IMR-90 (cell line): ENCODE measurements at regions not wholly inside any gene's neighbourhood (a gene's known extent, or its start where the extent isn't known, plus 50 kb on each side); places are given as distances from the start of the nearest gene placed in this dataset.

ENCODE experiments used
- ATAC-seq: fragments of 200-7000 bp; cut with Tn5 transposase; 2 replicates; pipeline ENCODE4 v1.9.1; 2020; ENCODE audit warnings: low read depth, mild to moderate bottlenecking, moderate library complexity
- BruUV-seq: library from RNA; stranded (reverse); fragments of 400-500 nt; replicated peaks from 2 replicates; lab custom pipeline; 2021; lab: Mats Ljungman, UMichigan
- CTCF ChIA-PET: fragments of 300-600 bp; formaldehyde crosslinking; extraction: SDS; loops from one replicate; lab custom pipeline; 2021; ENCODE audit warnings: antibody characterized with exemption; lab: Yijun Ruan, JAX
- POLR2A ChIA-PET: fragments of 300-600 bp; sonication (Branson Sonifier 250); formaldehyde crosslinking; loops from one replicate; lab custom pipeline; 2022; ENCODE audit warnings: antibody characterized with exemption; ENCODE audit not compliant: unreplicated experiment; lab: Charles Lee
- DNase-seq: peaks from one replicate; pipeline ENCODE4 v3.0.0; 2013
- H2AFZ ChIP-seq: replicated peaks from 2 replicates; pipeline ENCODE3; 2013; ENCODE audit warnings: low read length, mild to moderate bottlenecking; ENCODE audit not compliant: poor library complexity
- H2AK5ac ChIP-seq: 2 replicates; pipeline ENCODE4 v1.6.1; 2013; ENCODE audit warnings: low read depth, low read length, inconsistent platforms
- H2AK9ac ChIP-seq: replicated peaks from 2 replicates; pipeline ENCODE3; 2013; ENCODE audit warnings: mild to moderate bottlenecking, low read depth, low read length, moderate library complexity; ENCODE audit not compliant: poor library complexity
- H2BK120ac ChIP-seq: 2 replicates; pipeline ENCODE4 v1.6.1; 2013; ENCODE audit warnings: low read depth, low read length, inconsistent platforms
- H2BK15ac ChIP-seq: 3 replicates; pipeline ENCODE4 v1.6.1; 2013; ENCODE audit warnings: low read depth, low read length, inconsistent platforms
- H2BK20ac ChIP-seq: 2 replicates; pipeline ENCODE4 v1.6.1; 2013; ENCODE audit warnings: low read depth, mild to moderate bottlenecking, inconsistent platforms, low read length, moderate library complexity
- H2BK5ac ChIP-seq: 2 replicates; pipeline ENCODE4 v1.6.1; 2013; ENCODE audit warnings: mild to moderate bottlenecking, low read depth, low read length, inconsistent platforms; ENCODE audit not compliant: poor library complexity, severe bottlenecking
- H3K14ac ChIP-seq: replicated peaks from 2 replicates; pipeline ENCODE4 v1.6.1; 2013; ENCODE audit warnings: low read depth, low read length, inconsistent platforms
- H3K18ac ChIP-seq: 2 replicates; pipeline ENCODE4 v1.6.1; 2013; ENCODE audit warnings: low read depth, low read length, control low read depth
- H3K23ac ChIP-seq: 2 replicates; pipeline ENCODE4 v1.6.1; 2013; ENCODE audit warnings: low read depth, low read length, inconsistent platforms
- H3K27ac ChIP-seq: 2 replicates; pipeline ENCODE4 v1.5.1; 2013; ENCODE audit warnings: mild to moderate bottlenecking, control low read depth, low read length; ENCODE audit not compliant: insufficient read depth
- H3K27me3 ChIP-seq: 2 replicates; pipeline ENCODE4 v1.6.1; 2013; ENCODE audit warnings: low read length; ENCODE audit not compliant: control insufficient read depth, insufficient read depth
- H3K36me3 ChIP-seq: 2 replicates; pipeline ENCODE4 v1.6.1; 2013; ENCODE audit warnings: low read length, mixed read lengths; ENCODE audit not compliant: control insufficient read depth, insufficient read depth
- H3K4ac ChIP-seq: 2 replicates; pipeline ENCODE4 v1.6.1; 2013; ENCODE audit warnings: low read depth, low read length, inconsistent platforms
- H3K4me1 ChIP-seq: 2 replicates; pipeline ENCODE4 v1.6.1; 2013; ENCODE audit warnings: low read length, mixed read lengths; ENCODE audit not compliant: control insufficient read depth, insufficient read depth
- H3K4me2 ChIP-seq: 2 replicates; pipeline ENCODE4 v1.6.1; 2013; ENCODE audit warnings: low read depth, mild to moderate bottlenecking, control low read depth, low read length, moderate library complexity
- H3K4me3 ChIP-seq: 2 replicates; pipeline ENCODE4 v1.5.1; 2013; ENCODE audit warnings: low read depth, mild to moderate bottlenecking, control low read depth, low read length, moderate library complexity; ENCODE audit not compliant: insufficient read depth
- H3K56ac ChIP-seq: 2 replicates; pipeline ENCODE4 v1.6.1; 2013; ENCODE audit warnings: low read length, inconsistent platforms; ENCODE audit not compliant: insufficient read depth; ENCODE audit errors: extremely low read depth
- H3K79me1 ChIP-seq, 2 experiments: 2 replicates each; pipeline ENCODE4 v1.6.1; 2013; ENCODE audit warnings: low read length in 2 of 2, inconsistent platforms in 1 of 2, low read depth in 1 of 2
- H3K9ac ChIP-seq: 2 replicates; pipeline ENCODE4 v1.6.1; 2013; ENCODE audit warnings: low read depth, low read length, control low read depth
- H3K9me1 ChIP-seq: 2 replicates; pipeline ENCODE4 v1.6.1; 2013; ENCODE audit warnings: low read length, inconsistent platforms; ENCODE audit not compliant: insufficient read depth
- H3K9me3 ChIP-seq: 2 replicates; pipeline ENCODE4 v1.6.1; 2013; ENCODE audit warnings: low read length; ENCODE audit not compliant: control insufficient read depth, insufficient read depth
- H4K20me1 ChIP-seq: 2 replicates; pipeline ENCODE4 v1.6.1; 2013; ENCODE audit warnings: low read length, inconsistent platforms; ENCODE audit not compliant: insufficient read depth
- H4K5ac ChIP-seq: 2 replicates; pipeline ENCODE4 v1.6.1; 2013; ENCODE audit warnings: mild to moderate bottlenecking, low read depth, low read length, control low read depth
- H4K8ac ChIP-seq, 2 experiments: 2 replicates each; pipeline ENCODE4 v1.6.1; 2013; ENCODE audit warnings: low read depth in 2 of 2, low read length in 2 of 2, control low read depth in 1 of 2, inconsistent platforms in 1 of 2
- H4K91ac ChIP-seq: 2 replicates; pipeline ENCODE4 v1.6.1; 2013; ENCODE audit warnings: low read depth, low read length, inconsistent platforms; ENCODE audit not compliant: insufficient read depth
- ELK1 ChIP-seq: fragments of 150-350 bp; IDR thresholded peaks from 2 replicates; pipeline ENCODE4 v1.6.1; 2016; ENCODE audit warnings: low read depth, mild to moderate bottlenecking, low read length, moderate library complexity, borderline replicate concordance
- MAZ ChIP-seq: IDR thresholded peaks from 2 replicates; pipeline ENCODE4 v1.6.1; 2012; ENCODE audit warnings: low read depth, mild to moderate bottlenecking, low read length, improper control_type of control experiment, moderate library complexity, borderline replicate concordance
- SMC3 ChIP-seq: fragments of 150-350 bp; IDR thresholded peaks from 2 replicates; pipeline ENCODE4 v1.6.1; 2016; ENCODE audit warnings: low read depth, mild to moderate bottlenecking, antibody characterized with exemption, low read length, moderate library complexity
- WGBS, 2 experiments: methylation state at CpG; one replicate each; pipeline versions ENCODE4 v1.1.5 to v1.1.7; 2013; ENCODE audit warnings: missing lambda C conversion rate in 2 of 2; ENCODE audit not compliant: insufficient read length in 1 of 2; ENCODE audit errors: extremely low coverage in 2 of 2; 5-methylcytosine and 5-hydroxymethylcytosine counted together
- dilution Hi-C: fragments of 300-500 bp; cut with HindIII; formaldehyde crosslinking; loops from one replicate; pipeline ENCODE4 v1.14.3; 2018; ENCODE audit warnings: low sequenced_read_pairs; ENCODE audit not compliant: unreplicated experiment
- in situ Hi-C: fragments of 300-500 bp; cut with MboI; formaldehyde crosslinking; loops from 3 replicates; pipeline ENCODE4 v1.14.3; 2019; ENCODE audit warnings: low sequenced_read_pairs, inconsistent platforms, mixed read lengths
- intact Hi-C: fragments of 100-400 bp; cut with micrococcal nuclease; formaldehyde crosslinking; loops from 2 replicates; pipeline ENCODE4 v1.10.0; 2022

DNA sequence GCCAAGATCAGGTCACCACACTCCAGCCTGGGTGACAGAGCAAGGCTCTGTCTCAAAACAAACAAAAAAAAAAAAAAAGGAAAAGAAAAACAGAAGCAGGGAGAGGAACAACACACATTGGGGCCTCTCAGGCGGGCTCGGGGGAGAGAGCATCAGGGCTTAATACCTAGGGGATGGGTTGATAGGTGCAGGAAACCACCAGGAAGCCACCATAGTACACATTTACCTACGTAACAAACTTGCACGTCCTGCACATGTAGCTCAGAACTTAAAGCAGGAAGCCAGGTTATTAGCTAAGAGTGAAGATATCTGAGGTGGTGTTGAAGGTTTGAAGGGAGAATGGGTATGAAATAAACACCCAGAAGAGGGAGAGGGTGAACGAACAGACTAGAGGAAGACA is 81.0 kb upstream of the PMAIP1 start:
- no peak overlapping the region for H3K4ac ChIP-seq
- no peak overlapping the region for H4K8ac ChIP-seq
- H3K9me1 ChIP-seq = peaks cover 7% of the 10 kb centered on the region
- no peak overlapping the region for H2AFZ ChIP-seq
- H3K27ac ChIP-seq = no peak overlapping the region
- H2BK20ac ChIP-seq = 0 out of 2 replicates have a peak overlapping the region, but pooled peaks have one; percentile 24
- dilution Hi-C loops = loop anchor here (25.0 kb wide), 1 partner anchor 381 kb away; no protein-coding TSS in a partner anchor
- no peaks in the 10 kb centered on the region for H4K20me1 ChIP-seq
- H4K91ac ChIP-seq = no peak overlapping the region
- no peak overlapping the region for H2AK5ac ChIP-seq
- POLR2A ChIA-PET = no interaction called here
- H2AK9ac ChIP-seq = no peak overlapping the region
- H4K5ac ChIP-seq = no peak overlapping the region
- peaks cover 7% of the 10 kb centered on the region for H3K4me1 ChIP-seq
- H2BK5ac ChIP-seq = no peak overlapping the region
- in situ Hi-C loops = loop anchor here (5.0 kb wide), 1 partner anchor 116 kb away; no protein-coding TSS in a partner anchor
- H3K27me3 ChIP-seq = no peaks in the 10 kb centered on the region
- H3K23ac ChIP-seq = no peak overlapping the region
- intact Hi-C loops = no loop called here
- H3K4me3 ChIP-seq = no peak overlapping the region
- no peak for DNase-seq
- no peak overlapping the region for H3K56ac ChIP-seq
- H3K4me2 ChIP-seq = no peak overlapping the region
- H3K9ac ChIP-seq = no peak overlapping the region
- no peaks in the 10 kb centered on the region for H3K36me3 ChIP-seq
- H3K18ac ChIP-seq = no peak overlapping the region
- H2BK15ac ChIP-seq = no peak overlapping the region
- TF ChIP-seq MAZ (no peak), ELK1 (no peak), SMC3 (no peak)
- no peaks in the 10 kb centered on the region for H3K9me3 ChIP-seq
- CTCF ChIA-PET = no interaction called here
- no peaks in the 10 kb centered on the region for H3K79me1 ChIP-seq
- 57% methylated on average over 1 of the region's 5 CpGs; no CpG with 5 or more reads in 1 of the 2 experiments for WGBS, 2 experiments
- no peak overlapping the region for H3K14ac ChIP-seq
- BruUV-seq = no TSS peak
- H2BK120ac ChIP-seq = no peak overlapping the region
- no peak for ATAC-seq
